Parathyroid adenoma (tissue), 2 donors: ENCODE measurements at regions not wholly inside any gene's neighbourhood (a gene's known extent, or its start where the extent isn't known, plus 50 kb on each side); places are given as distances from the start of the nearest gene placed in this dataset.

Experiments used
- H2AFZ ChIP-seq: fragments of 300-600 bp; sonication (generic); one replicate; pipeline ENCODE4 v1.7.0; 2017; ENCODE audit warnings: antibody characterized with exemption, mild to moderate bottlenecking
- H3K27ac ChIP-seq: fragments of 300-600 bp; sonication (generic); one replicate; pipeline ENCODE4 v1.7.0; 2017
- H3K27me3 ChIP-seq: fragments of 300-600 bp; sonication (generic); one replicate; pipeline ENCODE4 v1.7.0; 2017; ENCODE audit warnings: low read length; ENCODE audit not compliant: control insufficient read depth, insufficient read depth
- H3K36me3 ChIP-seq: fragments of 300-600 bp; sonication (generic); one replicate; pipeline ENCODE4 v1.7.0; 2017; ENCODE audit warnings: low read length; ENCODE audit not compliant: control insufficient read depth, insufficient read depth
- H3K4me1 ChIP-seq: fragments of 300-600 bp; sonication (generic); one replicate; pipeline ENCODE4 v1.7.0; 2017; ENCODE audit warnings: control low read depth
- H3K4me2 ChIP-seq: fragments of 300-600 bp; sonication (generic); one replicate; pipeline ENCODE4 v1.7.0; 2017; ENCODE audit warnings: low read length
- H3K4me3 ChIP-seq: fragments of 300-600 bp; sonication (generic); one replicate; pipeline ENCODE4 v1.7.0; 2017; ENCODE audit warnings: low read depth, low read length
- H3K79me2 ChIP-seq: fragments of 300-600 bp; sonication (generic); one replicate; pipeline ENCODE4 v1.7.0; 2017; ENCODE audit warnings: control low read depth
- H3K9ac ChIP-seq: fragments of 300-600 bp; sonication (generic); one replicate; pipeline ENCODE4 v1.7.0; 2017; ENCODE audit warnings: mild to moderate bottlenecking
- H3K9me3 ChIP-seq: fragments of 300-600 bp; sonication (generic); one replicate; pipeline ENCODE4 v1.7.0; 2017; ENCODE audit warnings: low read length; ENCODE audit not compliant: control insufficient read depth
- TF ChIP-seq, protein P1 (sequence below): fragments of 300-600 bp; sonication (generic); IDR thresholded peaks from one replicate; pipeline ENCODE4 v1.7.0; 2017; ENCODE audit warnings: antibody characterized with exemption, mild to moderate bottlenecking
- donor health status: primary hyperparathyroidism.

DNA sequence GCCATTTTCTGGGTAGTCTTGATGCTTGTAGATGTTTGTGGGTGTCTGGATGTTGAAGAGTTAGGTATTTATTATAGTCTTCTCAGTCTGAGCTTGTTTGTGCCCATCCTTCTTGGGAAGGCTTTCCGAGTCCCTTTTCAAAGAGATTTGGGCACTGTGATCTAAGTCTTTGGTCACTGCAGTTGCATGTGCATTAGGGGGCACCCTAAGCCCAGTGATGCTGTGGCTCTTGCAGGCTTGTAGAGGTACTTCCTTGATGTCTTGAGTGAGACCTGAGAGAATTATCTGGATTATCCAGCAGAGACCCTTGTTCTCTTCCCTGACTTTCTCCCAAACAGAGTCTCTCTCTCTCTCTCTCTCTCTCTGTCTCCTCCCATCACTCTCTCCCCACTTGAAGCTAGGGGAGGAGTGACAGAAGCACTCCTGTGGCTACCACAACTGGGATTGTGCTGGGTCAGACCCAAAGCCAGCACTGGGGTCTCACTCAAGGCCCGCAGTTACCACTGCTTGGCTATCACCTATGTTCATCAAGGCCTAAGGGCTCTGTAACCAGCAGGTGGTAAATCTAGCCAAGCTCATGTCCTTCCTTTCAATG is 68.5 kb downstream of the TMCO5A start:
- Histone ChIP-seq H3K4me1 (no peaks in the 10 kb centered on the region), H3K79me2 (no peaks in the 10 kb centered on the region), H3K4me3 (no peak overlapping the region), H3K9ac (no peak overlapping the region), H3K27ac (no peak overlapping the region), H3K4me2 (no peak overlapping the region), H2AFZ (no peak overlapping the region), H3K27me3 (no peaks in the 10 kb centered on the region), H3K9me3 (no peaks in the 10 kb centered on the region), H3K36me3 (no peaks in the 10 kb centered on the region)
- TF ChIP-seq, protein P1, sequence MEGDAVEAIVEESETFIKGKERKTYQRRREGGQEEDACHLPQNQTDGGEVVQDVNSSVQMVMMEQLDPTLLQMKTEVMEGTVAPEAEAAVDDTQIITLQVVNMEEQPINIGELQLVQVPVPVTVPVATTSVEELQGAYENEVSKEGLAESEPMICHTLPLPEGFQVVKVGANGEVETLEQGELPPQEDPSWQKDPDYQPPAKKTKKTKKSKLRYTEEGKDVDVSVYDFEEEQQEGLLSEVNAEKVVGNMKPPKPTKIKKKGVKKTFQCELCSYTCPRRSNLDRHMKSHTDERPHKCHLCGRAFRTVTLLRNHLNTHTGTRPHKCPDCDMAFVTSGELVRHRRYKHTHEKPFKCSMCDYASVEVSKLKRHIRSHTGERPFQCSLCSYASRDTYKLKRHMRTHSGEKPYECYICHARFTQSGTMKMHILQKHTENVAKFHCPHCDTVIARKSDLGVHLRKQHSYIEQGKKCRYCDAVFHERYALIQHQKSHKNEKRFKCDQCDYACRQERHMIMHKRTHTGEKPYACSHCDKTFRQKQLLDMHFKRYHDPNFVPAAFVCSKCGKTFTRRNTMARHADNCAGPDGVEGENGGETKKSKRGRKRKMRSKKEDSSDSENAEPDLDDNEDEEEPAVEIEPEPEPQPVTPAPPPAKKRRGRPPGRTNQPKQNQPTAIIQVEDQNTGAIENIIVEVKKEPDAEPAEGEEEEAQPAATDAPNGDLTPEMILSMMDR = no peak

DNA sequence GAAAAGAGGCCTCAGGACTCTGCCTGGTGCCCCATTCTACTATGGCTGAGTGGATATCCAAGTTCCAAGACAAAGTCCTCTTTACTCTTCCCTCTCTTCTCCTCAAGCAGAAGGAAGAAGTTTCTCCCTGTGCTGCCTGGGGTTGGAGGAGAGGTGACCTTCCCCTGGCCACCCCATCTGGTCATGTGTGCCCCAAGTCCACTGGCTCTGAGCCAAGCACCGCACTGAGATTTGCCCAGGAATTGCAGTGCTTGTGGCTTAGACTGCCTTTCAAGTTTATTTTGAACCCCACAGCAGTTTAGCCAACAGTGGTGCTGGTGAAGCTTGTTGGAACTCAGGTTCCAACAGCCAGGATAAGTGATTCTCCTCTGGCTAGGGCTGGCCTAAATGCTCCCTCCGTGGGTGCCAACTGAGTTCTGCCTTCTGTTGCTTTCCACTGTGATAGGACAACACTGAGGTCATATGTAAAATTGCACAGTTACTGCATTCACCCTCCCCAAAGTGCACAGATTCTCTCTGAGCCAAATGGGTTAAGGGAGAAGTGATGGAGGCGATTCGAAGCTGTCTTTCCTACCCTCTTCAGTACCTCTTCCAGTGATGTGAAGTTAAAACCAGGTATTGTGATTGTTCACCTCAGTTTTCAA is 69.9 kb downstream of the TMCO5A start:
- Histone ChIP-seq H3K27ac (no peak overlapping the region), H3K4me2 (no peak overlapping the region), H3K27me3 (no peaks in the 10 kb centered on the region), H2AFZ (no peak overlapping the region), H3K9ac (no peak overlapping the region), H3K4me3 (no peak overlapping the region), H3K9me3 (no peaks in the 10 kb centered on the region), H3K36me3 (no peaks in the 10 kb centered on the region), H3K4me1 (no peaks in the 10 kb centered on the region), H3K79me2 (no peaks in the 10 kb centered on the region)
- TF ChIP-seq, protein P1 = no peak

DNA sequence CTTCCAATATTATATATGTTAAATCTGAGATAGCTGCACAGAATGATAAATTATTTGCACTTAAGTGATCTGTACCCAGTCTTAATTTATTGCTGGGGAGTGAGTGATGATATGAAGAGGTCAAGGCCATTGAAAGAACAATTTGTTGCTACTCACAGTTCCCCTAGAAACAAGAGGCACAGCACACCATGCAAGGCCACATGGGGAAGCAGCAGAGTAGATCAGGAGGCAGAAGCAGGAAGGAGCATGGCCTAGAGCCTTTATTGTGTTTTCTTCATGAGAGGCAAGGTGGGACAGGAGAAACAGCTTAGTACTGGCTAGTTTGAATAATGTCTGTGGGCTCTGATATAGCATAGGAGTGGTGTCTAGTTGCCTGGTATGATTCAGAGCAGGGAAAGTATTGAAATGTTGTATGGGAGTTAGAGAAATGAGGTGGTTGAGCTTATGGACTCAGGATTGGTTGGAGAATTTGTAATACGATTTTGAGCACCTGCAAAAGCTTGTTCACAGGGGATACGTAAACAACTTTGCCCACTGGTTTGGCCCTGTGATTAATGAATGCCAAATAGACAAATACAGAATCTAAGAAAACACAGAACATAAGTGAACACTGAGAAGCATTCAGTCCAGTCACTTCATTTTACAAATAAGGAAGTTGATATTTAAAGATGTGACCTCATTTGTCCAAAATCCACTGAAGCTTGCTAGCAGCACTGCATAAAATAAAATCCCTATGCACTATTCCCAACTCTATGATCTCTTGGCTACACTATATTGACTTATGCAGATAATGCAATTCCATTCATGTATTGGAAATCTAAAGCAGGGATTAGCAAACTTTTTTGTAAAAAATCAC is 71.7 kb downstream of the TMCO5A start:
- Histone ChIP-seq H3K9ac (no peak overlapping the region), H3K27me3 (no peaks in the 10 kb centered on the region), H3K79me2 (no peaks in the 10 kb centered on the region), H2AFZ (no peak overlapping the region), H3K4me3 (no peak overlapping the region), H3K4me2 (no peak overlapping the region), H3K9me3 (no peaks in the 10 kb centered on the region), H3K36me3 (no peaks in the 10 kb centered on the region), H3K4me1 (no peaks in the 10 kb centered on the region), H3K27ac (no peak overlapping the region)
- TF ChIP-seq, protein P1 = no peak

DNA sequence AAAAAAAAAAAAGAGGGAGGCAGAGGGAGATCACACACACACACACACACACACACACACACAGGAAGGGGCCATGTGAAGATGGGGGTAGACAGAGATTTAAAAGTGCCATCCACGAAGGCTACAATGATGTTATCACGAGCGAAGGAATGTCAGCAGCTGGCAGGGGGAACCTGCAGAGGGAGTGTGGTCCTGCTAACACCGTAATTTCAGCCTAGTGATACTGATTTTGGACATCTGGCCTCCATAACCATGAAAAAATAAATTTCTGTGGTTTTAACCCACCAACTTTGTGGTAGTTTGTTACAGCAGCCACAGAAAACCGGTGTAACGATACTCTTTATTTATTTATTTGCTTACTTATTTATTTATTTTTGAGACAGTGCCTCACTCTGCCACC is 76.0 kb downstream of the TMCO5A start:
- H3K79me2 ChIP-seq = no peaks in the 10 kb centered on the region
- TF ChIP-seq, protein P1 = no peak
- H2AFZ ChIP-seq = no peak overlapping the region
- no peaks in the 10 kb centered on the region for H3K4me1 ChIP-seq
- H3K27ac ChIP-seq = no peak overlapping the region
- H3K9me3 ChIP-seq = no peaks in the 10 kb centered on the region
- no peaks in the 10 kb centered on the region for H3K27me3 ChIP-seq
- no peak overlapping the region for H3K4me3 ChIP-seq
- no peak overlapping the region for H3K4me2 ChIP-seq
- H3K36me3 ChIP-seq = no peaks in the 10 kb centered on the region
- no peak overlapping the region for H3K9ac ChIP-seq
